DOHH2 (cell line): ENCODE measurements at regions not wholly inside any gene's neighbourhood (a gene's known extent, or its start where the extent isn't known, plus 50 kb on each side); places are given as distances from the start of the nearest gene placed in this dataset.
"Not testable (repeated sequence)": the region's sequence is repeated elsewhere in the genome, so short reads cannot be mapped to it uniquely, and the experiment has no call there.

Experiments used
- EZH2phosphoT487 ChIP-seq: fragments of 200-600 bp; sonication (generic); IDR thresholded peaks from 2 replicates; pipeline ENCODE4 v1.6.1; 2017; ENCODE audit warnings: borderline replicate concordance, mild to moderate bottlenecking, antibody characterized with exemption, low read length, moderate library complexity, mixed read lengths
- TF ChIP-seq, protein P1 (sequence below): fragments of 200-600 bp; sonication (generic); IDR thresholded peaks from one replicate; pipeline ENCODE4 v1.5.1; 2014; ENCODE audit warnings: antibody characterized with exemption, mild to moderate bottlenecking, low read depth, low read length; ENCODE audit not compliant: poor library complexity, severe bottlenecking

DNA sequence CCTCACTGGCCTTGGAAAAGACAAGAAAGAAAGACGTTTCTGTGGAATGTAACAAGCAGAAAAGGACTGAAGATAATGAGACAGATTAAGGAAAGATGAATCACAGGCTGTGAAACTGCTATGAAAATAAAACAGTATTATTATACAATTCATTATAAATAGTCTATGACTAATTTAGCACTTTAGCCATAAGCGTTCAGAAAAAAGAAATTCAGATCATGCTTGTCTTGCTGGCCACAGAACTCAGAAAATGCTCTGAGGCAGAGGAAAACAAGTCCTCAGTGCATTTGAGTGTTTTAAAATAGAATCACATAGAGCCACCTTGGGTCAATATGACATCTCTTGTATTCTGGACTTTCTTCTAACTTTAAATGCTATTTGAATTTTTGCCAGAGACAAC is 65.9 kb upstream of the NBPF26 start:
- TF ChIP-seq, protein P1, sequence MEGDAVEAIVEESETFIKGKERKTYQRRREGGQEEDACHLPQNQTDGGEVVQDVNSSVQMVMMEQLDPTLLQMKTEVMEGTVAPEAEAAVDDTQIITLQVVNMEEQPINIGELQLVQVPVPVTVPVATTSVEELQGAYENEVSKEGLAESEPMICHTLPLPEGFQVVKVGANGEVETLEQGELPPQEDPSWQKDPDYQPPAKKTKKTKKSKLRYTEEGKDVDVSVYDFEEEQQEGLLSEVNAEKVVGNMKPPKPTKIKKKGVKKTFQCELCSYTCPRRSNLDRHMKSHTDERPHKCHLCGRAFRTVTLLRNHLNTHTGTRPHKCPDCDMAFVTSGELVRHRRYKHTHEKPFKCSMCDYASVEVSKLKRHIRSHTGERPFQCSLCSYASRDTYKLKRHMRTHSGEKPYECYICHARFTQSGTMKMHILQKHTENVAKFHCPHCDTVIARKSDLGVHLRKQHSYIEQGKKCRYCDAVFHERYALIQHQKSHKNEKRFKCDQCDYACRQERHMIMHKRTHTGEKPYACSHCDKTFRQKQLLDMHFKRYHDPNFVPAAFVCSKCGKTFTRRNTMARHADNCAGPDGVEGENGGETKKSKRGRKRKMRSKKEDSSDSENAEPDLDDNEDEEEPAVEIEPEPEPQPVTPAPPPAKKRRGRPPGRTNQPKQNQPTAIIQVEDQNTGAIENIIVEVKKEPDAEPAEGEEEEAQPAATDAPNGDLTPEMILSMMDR = not testable (repeated sequence)
- TF ChIP-seq EZH2phosphoT487 = not testable (repeated sequence)
